Mammary epithelial cell (primary cell): ENCODE measurements at regions not wholly inside any gene's neighbourhood (a gene's known extent, or its start where the extent isn't known, plus 50 kb on each side); places are given as distances from the start of the nearest gene placed in this dataset.

Source experiments
- CTCF ChIP-seq, 2 donors: IDR thresholded peaks in 1 of 2; conservative IDR thresholded peaks in 1 of 2; 2 replicates each; pipeline ENCODE4 v1.5.1; 2011 to 2012; ENCODE audit warnings: inconsistent platforms in 2 of 2, low read length in 2 of 2, mild to moderate bottlenecking in 2 of 2, control low read depth in 1 of 2, low read depth in 1 of 2; ENCODE audit not compliant: insufficient read depth in 1 of 2; ENCODE audit errors: extremely low read depth in 1 of 2
- EZH2 ChIP-seq: IDR thresholded peaks from 2 replicates; pipeline ENCODE4 v1.6.1; 2012; ENCODE audit warnings: low read length, inconsistent platforms, borderline replicate concordance

GRCh38 chr2:113838744-113839444 lies 51.0 kb upstream of the ACTR3 start:
- TF ChIP-seq EZH2 (no peak), CTCF (conservative IDR thresholded peaks at IDR 0.05 in 1 of 2, IDR thresholded peaks at IDR 0.05 in 1 of 2; ENCODE audit: extremely low read depth in 1 of 2, insufficient read depth in 1 of 2, low read depth in 1 of 2, low read length in 2 of 2) (no peak)
